GDM1 (cell line): ENCODE measurements at regions not wholly inside any gene's neighbourhood (a gene's known extent, or its start where the extent isn't known, plus 50 kb on each side); places are given as distances from the start of the nearest gene placed in this dataset.

Source experiments
- DNase-seq: peaks from one replicate; lab custom pipeline; 2025; lab: John Stamatoyannopoulos, UW

DNA sequence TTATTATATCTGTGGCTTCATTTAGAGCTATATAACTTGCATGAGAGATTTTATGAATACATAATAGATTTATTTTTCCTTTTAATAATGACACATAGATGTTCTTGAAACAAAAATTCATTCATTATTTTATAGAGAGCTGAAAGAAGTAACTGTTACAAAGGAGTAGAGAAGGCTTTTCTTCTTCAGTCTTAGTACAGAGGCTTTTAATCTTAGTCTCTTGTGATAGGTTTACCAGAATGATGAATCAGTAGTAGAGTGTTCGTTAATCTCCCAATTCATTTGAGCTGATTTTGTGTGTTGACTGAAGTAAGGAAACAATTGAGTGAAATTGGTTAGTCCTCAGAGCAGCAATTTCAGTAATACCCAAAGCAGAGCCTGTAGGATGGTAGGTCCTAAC lies 1284.1 kb upstream of the ACO1 start:
- DNase-seq: no peak

DNA sequence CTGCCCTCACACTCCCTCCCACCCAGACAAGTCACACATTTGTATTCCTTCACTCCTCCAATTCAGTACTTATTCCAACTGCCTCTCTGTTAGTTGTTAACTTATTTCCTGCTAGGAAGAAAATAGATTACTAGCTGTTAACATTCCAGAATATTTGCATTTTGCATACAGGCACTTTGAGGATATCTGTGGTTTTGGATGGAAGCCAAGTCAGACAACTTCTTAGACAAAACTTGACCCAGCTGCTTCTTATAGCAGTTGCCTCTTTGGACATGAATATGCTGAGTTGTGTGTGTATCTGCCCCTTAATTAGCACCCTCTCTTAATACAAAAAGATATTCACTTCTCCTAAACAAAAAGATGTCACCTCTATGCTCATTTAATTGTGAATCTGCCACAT lies 1280.6 kb upstream of the ACO1 start:
- DNase-seq: no peak

DNA sequence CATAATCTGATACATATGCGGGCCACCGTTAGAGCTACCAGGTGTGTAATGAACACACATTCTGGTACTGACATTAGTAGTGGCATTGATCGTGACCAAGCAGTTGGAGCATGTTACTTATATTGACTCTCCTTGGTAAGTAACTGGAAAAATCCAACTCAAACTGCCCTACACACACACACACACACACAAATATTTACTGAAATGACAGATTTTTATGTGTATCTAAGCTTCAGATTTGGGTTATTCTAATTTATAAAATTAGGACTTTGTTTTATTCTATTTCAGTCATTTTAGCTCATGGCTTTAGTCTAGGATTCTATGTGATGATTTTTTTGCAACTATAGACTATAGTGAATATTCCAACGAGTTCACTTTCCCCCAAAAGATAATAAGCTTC lies 1280.2 kb upstream of the ACO1 start:
- DNase-seq: no peak

DNA sequence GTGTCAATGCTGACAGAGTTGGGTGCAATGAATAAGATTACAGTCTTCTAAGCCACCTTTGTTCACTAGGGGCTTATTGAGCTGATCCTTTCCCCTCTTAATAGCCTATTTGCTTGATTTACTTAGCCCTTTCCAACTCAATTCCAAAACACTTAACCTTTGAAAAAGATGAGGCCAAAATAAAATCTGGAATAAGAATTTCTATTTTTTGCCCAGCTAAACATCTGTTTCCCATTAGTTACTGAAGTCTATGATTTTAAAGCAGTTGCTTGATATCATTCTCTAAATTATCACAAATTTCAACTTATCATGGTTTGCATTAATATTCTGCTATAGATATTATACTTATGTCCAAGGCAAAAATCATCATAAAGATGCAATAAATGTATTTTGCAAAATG lies 1272.0 kb upstream of the ACO1 start:
- DNase-seq: no peak

DNA sequence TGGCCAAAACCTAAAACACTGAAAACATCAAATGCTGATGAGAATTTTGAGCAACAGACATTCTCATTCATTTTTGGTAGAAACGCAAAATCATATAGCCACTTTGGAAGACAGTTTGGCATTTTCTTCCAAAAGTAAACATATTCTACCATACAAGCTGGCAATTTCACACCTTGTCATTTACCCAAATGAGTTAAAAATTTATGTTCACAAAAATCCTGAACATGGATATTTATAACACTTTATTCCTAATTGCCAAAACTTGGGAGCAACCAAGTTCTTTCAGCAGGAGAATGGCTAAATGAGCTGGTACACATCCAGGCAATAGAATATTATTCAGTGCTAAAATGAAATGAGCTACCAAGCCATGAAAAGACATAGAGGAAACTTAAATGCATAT lies 1270.1 kb upstream of the ACO1 start:
- no peak for DNase-seq

DNA sequence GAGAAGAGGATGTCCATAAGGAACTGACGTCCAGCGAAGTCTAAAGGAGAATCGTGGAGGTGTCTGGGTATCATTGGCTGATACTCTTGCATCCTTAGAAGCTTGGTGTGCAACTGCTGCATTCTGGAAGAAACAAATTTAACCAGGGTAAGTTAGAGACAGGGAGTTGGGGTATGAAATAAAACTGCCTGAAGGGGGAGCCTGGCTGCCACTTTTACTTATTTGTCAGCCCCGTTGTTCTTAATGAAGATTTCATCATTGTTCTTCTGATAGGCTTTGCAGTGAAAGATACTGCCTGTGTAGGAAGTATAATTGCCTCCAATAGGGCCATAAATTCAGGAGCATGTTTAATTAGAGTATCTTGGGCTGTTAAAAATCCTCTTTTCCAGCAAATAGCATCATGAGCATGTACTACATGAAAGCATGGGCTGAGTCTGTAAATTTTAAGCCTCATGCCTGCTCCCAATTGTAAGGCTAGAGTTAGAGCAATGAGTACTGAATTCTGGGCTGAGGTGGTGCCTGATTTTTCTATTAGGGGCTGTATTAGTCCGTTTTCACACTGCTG lies 1264.5 kb upstream of the ACO1 start:
- no peak for DNase-seq

DNA sequence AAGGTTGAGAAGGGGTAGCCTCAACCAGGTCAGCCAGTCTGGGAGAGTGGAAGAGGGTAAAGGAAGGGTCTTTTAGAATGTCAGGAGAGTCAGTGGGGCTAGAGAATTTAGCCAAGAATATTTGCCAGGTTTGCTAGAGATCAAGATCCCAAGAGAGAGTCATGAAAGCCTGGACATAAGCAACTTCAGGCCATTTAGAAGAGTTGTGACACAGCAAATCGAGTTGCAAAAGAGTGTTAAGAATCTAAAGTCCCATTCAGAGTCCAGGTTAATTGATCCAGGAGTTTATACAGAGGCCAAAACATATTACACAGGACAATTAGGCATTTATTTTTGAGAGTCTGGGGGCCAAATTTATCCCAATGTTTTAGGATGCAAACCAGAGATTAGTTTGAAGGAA lies 1260.1 kb upstream of the ACO1 start:
- no peak for DNase-seq

DNA sequence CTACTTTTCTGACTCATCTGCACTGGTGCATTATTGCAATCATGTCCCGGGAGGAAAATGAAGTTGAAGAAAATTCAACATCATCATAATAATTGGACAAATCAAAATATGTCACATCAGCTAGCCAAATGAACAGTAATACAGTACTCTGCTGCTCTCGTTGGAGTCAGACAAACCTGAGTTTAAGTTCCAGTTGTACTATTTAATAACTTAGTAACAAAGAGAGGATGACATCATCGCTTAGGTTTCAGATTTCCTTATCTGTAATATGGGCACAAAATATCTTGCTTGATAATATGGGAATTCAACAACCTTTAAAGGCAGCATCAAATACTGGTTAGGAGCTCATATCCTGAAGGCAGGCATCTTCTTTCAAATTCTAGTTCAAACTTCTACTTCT lies 1248.9 kb upstream of the ACO1 start:
- DNase-seq: no peak

DNA sequence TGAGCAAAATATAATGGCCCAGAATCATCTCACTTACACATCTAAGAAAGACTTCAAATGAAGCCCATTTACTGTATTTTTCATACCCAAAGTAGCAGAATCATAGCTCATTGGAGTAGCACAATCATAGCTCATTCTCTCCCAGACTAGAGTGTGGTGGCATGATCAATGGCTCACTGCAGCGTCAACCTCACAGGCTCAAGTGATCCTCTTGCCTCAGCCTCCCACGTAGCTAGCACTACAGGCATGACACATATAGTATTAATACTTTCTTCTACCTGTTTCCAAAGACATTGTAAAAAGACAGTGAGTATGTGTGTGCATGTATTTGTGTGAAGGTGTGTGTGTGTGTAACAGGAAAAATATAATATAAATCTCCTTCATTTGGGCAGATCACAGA lies 1247.9 kb upstream of the ACO1 start:
- no peak for DNase-seq

DNA sequence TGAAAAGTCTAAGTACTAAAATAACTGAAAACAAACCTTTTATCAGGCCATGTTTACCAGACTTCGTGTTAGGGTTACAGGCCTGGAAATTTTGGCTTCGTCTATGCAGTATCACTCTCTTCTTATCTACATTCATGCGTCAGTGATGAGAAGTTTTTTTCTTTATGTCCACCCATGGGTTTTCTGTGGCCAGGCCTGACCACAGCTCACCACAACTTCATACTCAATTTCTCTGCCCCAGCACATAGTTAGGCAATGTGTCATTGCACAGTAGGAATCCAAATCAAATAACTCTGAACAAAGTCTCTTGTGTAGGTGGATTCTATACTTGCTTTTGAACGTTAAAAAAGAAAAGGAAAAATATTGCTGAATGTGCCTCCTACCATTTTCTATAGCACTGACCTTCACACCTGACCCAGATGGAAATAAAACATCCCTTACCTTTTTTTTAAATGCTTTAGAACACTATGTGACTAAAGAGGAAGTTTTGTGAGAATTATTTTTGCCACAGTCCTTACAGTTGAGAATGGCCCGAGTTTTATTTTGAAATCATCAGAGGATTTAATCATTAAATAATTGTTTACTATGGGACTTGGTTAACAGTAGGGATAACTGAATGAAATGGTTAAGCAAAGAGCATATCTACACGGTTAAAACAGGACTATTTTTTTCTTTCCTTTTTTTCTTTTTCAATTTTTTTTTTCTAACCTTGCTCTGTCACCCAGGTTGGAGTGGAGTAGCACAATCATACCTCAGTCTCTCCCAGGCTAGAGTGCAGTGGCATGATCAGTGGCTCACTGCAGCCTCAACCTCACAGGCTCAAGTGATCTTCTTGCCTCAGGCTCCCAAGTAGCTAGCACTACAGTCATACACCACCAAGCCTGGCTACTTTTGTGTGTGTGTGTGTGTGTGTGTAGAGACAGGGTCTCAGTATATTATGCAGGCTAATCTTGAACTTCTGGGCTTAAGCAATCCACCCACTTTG lies 1247.0 kb upstream of the ACO1 start:
- DNase-seq: no peak

DNA sequence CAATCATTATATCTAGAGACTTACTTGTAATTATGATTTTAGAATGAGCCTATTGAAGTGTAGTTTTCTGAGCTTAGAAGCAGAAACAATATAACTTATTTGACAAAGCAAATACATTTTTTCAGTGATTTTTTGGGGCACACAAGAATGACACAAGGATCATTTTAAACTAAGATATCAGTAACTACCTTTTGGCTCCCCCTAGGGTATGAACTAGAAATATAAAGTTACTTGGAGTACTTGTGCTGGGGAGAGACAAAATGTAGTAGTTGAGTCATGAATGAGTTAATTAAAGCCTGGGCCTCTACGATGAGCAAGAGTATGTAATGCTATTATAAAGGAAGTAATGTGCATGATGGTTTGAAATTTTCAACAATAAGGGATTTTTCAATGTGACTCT lies 1244.1 kb upstream of the ACO1 start:
- DNase-seq: no peak

DNA sequence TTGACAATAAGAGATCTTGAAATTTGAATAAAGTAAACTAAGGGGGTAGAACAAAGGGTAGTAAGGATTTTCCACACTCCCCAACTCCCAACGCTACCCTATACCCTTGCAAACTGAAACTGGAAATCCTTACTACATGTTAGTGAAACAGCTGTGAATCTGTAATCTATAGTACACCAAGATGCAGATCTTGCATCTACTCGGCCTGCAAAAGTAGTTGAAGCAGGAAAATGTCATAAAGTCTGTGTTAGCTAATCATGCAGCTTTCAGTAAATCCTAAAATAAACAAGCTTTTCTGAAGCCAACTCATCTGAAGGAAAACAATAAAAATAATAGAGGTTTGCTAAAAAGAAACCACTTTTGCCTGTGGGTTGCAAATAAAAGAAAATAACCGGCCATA lies 1242.0 kb upstream of the ACO1 start:
- no peak for DNase-seq

DNA sequence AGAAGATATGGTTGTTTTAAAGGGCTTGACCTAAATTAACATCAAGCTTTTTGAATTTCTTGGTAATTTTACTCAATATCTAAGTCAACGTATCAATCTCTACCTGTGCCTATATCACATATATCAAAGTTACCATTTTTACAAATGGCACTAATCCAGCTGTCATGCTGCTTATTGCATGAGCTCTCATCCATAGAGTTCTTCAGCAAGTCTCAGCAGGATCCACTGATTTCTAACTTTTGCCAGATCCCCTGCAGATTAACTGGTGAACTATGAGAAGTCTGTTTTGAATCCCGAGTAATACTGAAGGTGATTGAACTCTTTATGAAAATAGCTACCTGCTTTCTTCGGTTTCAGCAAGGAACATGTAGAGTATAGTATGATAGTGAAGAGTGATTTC lies 1239.8 kb upstream of the ACO1 start:
- no peak for DNase-seq

DNA sequence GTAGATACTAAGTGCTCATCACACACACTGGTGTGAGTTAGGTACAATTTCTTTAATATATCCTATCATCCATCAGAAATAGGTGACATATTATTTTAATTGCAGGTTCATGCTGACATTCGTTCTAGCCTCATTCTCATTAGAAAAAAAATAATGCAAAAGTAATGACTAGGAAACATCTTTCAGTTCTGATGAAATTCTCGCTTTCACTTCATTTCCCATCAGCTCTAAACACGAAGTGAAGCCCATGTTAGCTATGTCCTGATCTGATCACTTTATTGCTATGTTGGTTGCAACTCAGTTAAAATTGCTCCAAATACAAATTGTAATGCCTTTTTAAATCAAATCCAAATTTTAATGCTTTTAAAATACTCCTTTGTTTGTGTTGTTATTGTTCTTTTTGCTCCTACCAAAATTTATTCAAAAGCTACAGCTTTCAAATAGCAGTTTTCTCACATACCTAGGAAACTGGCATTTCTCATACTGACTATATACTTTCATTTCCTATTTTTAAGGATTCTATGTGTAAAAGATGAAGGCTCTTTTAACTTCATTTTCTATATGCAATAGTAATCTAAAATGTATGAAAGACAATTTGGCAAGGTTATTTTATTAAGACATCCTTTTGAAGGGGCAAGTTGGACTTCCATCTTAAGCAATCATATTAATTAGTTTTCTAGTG lies 1237.8 kb upstream of the ACO1 start:
- DNase-seq: no peak

DNA sequence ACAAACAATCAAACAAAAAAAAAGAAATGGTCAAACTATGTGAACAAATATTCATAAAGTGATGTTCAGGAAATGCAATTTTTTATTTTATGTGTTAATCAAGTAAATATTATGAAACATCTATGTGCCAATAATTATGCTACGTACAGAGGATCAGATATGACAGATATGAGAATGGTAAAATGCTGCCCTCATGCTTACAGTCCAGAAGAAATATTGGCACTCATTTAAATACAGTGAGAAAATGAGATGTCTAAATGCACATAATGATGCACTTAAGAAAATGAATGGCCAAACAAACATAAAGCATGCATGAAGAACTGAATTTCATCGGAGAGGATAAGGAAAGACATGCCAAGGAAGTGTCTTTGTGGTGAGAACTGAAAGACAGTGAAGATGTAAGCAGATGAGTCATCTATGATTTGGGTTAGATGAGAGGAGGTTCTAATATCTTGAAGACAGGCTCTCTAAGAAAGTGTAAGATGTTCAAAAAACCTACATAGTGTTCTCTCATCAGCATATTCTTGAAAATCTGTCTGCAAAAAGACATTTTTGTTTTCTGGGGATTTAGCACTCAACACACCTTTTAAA lies 1231.1 kb upstream of the ACO1 start:
- DNase-seq: no peak

DNA sequence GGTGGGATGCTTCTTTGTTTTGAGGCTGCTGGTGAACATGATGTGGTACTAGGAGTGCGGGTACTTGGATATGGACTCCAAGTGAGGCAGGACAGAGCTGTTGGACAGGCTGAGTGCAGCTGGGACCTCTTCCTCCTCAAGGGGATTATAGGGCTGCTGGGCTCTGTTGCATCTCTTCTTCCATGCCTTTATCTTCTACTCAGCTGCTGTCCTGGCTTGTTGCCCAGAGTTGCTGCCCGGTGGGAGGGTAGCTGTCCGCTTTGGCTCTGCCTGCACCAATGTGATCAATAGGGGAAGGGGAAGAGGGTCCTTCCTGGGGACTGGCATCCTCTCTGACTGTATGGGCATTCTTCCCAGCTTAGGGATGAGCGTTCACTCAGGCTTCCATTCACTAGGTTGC lies 1217.9 kb upstream of the ACO1 start:
- DNase-seq: no peak

DNA sequence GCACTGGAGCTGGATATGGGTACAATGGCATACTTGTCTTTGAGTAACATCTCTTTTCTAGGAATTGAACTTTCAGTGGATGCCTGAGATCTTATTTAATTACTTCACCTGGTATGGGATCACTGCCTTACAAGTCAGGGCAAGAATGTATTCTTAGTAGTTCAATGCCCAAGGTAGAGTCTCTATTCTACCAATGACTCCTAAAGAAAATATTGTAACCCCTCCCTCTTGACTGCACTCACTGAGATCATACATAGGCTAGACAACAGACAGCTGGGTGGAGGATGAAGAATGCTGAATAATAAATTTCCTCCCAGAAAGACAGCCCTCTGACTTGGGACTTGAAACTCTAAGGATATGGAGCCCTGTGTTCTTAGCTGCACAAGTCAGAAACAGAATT lies 1216.3 kb upstream of the ACO1 start:
- DNase-seq: no peak

DNA sequence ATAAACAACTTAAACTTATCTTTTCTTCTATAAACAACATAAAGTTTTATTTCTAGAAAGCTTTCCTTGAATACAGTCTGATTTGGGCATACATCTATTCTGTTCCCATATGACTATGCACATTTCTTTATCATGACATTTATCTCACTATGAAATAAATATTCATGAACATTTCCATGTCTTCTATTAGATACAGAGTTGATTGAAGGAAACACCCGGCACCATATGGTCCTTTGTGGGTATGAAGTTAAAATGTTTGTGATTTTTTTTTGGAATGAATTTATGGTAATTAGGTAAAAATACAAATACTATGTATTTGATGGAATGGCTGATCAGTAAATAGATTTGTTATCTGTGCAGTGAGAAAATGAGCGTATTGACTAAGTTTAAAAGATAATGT lies 1209.8 kb upstream of the ACO1 start:
- no peak for DNase-seq

DNA sequence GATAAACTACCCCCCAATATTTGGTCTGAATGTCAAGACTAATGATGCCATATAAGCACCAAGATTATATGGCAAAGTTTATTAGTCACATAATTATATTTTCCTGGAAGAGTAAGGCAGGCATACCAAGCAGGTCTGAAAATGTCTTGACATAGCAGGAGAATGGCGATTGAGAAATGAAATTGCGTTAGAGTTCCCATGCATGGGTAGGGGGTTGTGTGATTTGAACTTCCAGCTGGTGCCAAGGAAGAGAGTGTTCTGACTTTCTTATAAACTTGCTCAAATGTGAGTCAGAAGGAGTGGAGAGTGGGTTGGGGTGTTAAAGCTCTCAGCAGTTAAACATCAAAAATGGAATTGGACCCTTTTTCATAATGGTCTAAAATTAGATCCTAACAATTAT lies 1200.6 kb upstream of the ACO1 start:
- DNase-seq: no peak

DNA sequence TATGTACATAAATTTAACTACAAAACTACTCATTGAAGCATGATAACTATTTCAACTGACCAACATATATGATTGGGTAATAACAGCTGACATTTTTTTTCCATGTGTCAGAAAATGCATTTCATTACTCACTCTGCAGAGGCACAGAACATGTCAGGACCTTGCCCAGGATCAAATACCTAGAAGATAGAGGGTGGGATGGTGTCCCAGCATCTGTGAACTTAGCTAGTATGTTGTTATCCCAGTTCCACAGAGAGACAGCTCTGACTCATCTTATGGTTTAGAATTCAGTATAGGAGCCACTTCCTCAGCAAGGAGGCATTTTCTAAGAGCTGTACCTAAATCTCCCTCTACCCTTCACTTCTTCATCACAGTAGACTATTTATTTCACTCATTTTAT lies 1198.6 kb upstream of the ACO1 start:
- no peak for DNase-seq

DNA sequence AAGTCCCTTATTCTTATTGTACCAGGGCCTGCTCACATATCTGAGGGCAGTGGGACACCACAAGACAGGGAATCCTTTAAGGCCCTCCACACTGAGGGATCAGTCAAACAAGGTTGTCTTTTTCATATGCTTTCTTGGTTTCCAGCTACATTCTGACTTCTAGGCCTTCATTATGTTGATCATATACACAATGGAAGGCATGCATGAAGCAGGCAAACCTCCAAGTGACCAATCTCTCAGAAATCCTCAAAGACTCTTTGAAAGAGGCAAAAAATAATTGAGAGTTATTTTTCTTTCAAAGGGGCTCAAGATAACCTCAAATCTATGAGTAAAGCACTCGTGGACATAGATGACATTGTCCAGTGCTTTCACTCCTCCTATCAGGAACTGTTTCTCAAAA lies 1195.9 kb upstream of the ACO1 start:
- DNase-seq: no peak

DNA sequence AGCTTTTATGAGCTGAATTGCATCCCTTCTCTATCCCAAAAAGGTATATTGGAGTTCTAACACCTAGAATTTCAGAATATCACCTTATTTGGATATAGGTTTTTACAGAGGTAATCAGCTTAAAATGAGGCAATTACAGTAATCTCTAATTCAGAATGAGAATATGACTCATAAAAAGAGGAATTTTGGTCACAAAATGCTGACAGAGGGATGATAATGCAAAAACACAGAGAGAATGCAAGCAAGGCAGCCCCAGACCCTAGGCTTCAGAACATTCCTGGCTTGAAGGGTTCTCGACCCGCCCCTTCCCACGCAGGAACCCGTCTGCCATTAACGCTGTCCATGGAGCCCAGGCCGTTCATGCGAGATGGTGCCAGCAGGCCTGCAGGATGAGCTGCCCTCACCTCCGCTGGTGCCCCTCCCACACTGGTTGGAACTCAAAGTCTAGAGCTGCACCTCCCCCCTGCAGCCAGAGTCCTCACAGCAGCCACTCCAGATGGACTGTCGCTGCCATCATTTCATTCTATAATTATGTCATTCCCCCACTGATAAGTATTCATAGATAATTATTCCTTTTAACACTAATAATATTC lies 1173.4 kb upstream of the ACO1 start:
- no peak for DNase-seq
